ENCODE measurements at regions not wholly inside any gene's neighbourhood (a gene's known extent, or its start where the extent isn't known, plus 50 kb on each side); places are given as distances from the start of the nearest gene placed in this dataset.
"Not testable (repeated sequence)": the region's sequence is repeated elsewhere in the genome, so short reads cannot be mapped to it uniquely, and the experiment has no call there.

- DNase-seq, result no peak
These were observed 60.2 kb downstream of the TFAP2C start for GRCh38 chr20:56689318-56689717.

DNA sequence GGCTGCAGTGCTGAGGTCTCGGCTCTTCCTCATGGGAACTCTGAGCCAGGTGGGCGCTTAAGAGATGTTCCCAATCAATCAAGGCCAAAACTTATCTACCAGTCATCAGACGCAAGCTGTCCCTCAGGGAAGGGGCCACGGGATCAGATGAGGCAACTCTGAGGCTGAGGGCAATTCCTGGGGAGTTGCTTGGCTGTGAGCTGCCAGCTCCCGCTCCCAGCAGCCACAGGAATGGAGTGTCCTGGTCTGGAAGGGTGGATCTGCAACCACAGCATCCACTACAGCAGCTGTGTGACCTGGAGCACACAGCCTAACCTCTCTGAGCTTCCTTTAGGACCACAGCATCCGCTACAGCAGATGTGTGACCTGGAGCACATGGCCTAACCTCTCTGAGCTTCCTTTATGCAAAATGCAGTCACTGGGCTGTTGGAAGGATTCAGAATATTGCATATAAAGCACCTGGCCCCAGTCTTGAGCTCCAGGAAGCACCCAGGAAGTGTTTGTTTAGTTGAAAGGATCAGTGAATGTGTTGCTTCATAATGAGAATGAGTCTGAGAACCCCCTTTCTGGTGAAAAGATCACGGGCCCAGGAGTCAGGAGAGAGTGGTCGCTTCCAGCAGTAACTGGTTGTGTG lies 60.9 kb downstream of the TFAP2C start:
- DNase-seq, result no peak

- DNase-seq, result no peak
These were observed 61.5 kb downstream of the TFAP2C start for GRCh38 chr20:56690531-56691175.

DNA sequence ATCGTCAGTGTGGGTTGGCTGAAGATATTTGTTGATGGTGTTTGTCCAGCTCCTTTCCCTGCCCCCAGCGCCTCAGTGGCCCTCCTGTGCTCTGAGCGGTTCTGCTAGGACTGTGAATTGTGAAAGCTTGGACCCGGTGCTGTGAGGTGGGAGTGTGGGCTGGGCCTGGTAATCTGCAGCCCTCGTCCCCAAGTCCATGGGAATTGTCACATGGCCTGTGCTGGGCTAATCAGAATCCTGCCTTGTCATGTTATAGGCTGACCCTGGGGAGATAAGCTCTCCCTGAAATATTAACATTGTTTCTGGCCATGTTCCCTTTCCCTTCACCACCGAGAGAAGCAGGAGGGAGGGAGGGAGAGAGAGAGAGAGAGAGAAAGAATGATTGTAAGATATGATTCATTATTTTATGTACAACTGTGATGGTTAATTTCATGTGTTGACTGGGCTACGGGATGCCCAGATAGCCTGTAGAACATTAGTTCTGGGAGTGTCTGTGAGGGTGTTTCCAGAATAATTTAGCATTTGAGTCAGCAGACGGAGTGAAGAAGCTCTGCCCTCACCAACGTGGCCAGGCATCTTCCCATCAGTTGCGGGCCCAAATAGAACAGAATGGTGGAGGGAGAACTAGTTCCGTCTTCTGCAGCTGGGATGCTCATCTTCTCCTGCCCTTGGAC lies 62.4 kb downstream of the TFAP2C start:
- no peak for DNase-seq

DNA sequence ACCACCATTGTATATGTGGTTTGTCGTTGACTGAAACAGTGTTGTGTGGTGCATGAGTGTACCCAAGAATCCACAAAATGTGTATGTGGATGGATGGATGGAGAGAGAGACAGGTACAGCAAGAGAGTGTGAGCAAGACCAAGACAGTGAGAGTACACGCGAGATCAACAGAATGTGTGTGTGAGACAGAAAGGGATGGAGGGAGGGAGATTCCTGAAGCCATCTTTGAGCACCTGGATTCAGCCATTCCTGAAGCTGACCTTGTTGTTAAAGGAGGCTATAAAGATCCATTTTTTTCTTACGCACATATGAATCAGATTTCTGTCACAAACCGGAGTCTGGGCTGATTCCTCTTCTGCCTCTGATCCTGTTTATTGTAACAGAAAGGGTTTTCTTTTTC lies 64.1 kb downstream of the TFAP2C start:
- DNase-seq, result no peak

DNA sequence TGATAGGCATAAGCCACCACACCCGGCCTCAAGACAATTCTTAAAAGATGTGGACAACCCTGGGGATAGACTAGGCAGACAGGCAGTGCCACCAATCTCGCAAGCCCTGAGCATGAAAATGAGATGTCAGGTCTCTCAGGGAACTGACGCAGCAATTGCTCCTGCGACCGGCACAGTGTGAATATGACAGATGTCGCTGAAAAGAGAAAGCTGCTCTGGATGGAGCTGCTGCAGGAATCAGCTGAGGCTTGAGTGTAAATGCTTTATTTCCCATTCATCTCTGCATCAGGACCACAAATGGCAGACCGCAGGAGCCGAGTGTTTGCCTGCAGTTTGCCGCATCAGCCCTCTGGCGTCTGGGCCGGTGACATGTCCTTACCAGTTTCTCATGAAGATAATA lies 68.4 kb downstream of the TFAP2C start:
- DNase-seq, result no peak

DNA sequence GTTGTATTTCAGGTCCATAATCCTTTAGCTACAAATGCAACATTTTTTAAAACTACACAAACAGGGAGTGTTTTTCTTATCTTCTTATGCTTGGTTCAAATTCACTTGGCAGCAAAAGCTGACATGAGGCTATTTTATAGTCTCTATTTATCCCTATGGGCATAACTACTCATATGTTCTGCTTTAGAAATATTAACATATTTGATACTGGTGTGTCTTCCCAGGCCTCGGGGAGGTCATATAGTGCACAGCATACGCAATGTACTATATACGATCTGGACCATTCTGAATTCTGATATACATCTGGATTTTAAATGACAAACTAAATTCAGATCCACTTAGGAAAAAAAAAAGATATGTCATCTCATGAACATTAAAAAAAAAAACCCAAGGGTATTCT lies 69.2 kb downstream of the TFAP2C start:
- no peak for DNase-seq

GRCh38 chr20:56698749-56699148 lies 69.6 kb downstream of the TFAP2C start:
- no peak for DNase-seq

DNA sequence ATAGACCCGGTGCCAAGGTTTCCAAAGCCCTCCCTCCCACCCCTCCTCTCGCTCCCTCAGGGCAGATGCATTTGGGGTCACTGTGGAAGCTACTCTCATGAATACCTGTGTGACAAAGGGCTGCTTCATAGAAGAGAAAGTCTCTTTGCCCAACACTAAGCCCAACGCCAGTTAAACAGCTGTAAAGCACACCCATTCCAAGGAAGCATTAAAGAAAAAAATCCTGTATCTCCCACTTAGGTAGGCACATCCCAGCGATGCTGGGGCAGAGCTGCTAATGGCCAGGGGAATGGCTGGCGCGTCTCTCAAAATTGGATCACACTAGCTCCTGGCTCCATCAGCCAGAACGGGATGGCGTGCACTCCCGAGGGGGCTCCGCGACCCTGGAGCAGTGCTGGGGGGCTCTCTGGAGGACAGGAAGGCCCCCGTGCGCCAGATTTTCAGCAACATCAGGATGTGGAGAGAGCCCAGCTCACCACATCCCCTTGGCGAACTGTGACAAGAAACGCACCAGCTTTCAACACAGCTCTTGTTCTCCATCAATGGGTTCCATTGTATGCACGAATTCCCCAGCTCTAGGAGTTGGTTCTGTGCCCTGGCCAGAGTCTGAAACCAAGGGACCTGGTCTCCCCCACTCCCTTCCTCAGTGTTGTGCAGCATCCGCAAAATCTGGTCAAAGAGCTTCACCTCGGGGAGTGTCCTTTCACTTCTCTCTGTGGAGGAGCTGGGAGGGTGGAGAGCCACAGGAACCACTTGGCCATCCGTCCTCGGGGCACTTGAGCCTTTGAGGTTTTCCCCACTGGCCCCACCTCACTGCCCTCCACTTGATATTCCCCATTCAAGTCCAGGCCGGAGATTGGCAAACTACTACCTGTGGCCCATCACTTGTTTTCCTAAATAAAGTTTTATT lies 74.1 kb downstream of the TFAP2C start:
- DNase-seq, result no peak

- DNase-seq, result no peak
These were observed 77.8 kb downstream of the TFAP2C start for GRCh38 chr20:56706867-56707360.

GRCh38 chr20:56708991-56709390 lies 79.9 kb downstream of the TFAP2C start:
- DNase-seq, result no peak

GRCh38 chr20:56710125-56710524 lies 81.0 kb downstream of the TFAP2C start:
- no peak for DNase-seq

GRCh38 chr20:56710577-56710976 lies 81.5 kb downstream of the TFAP2C start:
- DNase-seq, result not testable (repeated sequence)

GRCh38 chr20:56711018-56711417 lies 81.9 kb downstream of the TFAP2C start:
- DNase-seq, result no peak

- DNase-seq, result no peak
These were observed 86.2 kb downstream of the TFAP2C start for GRCh38 chr20:56715309-56715708.

- no peak for DNase-seq
These were observed 86.9 kb downstream of the TFAP2C start for GRCh38 chr20:56715902-56716519.

DNA sequence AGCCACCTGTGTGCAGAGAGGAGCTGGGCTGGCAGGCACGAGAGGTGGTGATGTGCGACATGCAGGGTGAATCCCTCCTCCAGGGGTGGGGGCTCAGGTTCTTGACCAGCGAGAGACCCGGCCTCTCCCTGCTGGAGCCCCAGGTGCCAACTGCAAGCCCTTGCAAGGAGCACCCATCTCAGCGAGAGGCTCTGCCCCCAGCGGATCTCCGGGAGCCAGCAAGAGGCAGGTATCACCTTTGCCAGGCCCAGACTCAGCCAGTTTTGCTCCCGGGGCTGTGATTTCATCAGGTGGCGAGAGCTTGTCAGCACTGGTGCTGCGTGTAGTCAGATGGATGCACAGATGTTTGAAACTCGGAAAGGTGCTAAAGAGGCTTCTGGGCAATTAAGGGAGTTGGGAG lies 87.7 kb downstream of the TFAP2C start:
- DNase-seq, result no peak

DNA sequence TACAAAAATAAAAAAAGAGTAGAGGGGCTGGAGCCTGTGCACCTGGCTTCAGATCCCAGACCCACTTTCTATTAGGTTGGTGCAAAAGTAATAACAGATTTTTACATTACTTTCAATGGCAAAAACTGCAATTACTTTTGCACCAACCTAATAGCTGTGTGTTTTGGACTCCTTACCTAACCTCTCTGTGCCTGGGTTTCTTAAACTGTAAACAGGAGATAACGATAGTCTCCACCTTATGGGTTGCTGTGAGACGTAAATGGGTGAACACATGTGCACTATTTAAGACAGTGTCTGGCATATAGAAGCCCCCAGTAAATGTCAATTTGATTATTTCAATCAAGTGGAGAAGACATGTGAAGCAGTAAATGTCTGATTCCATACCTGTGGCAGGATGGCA lies 89.7 kb downstream of the TFAP2C start:
- no peak for DNase-seq

- DNase-seq, result no peak
These were observed 91.6 kb downstream of the TFAP2C start for GRCh38 chr20:56720620-56721213.

- DNase-seq, result no peak
These were observed 92.9 kb downstream of the TFAP2C start for GRCh38 chr20:56722042-56722441.

DNA sequence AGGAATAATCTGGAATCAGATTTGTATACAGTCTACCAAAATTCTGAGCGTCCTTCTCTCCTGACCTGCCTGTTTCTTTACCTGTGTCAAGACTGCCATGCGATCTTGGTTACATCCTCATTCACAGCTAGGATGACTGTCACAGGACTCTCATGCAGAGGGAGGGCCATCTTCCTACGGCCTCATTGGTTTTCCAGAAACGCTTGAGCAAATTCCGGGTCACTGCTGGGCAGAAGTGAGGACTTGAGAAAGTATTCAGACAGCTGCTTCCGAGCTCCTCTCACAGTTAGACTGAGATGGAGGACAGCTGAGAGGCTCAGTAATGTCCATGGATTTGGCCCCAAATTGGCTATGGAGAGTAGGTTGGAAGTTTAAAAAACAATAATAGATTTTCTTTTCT lies 94.2 kb downstream of the TFAP2C start:
- no peak for DNase-seq
